MCF 10A (cell line): ENCODE measurements at regions not wholly inside any gene's neighbourhood (a gene's known extent, or its start where the extent isn't known, plus 50 kb on each side); places are given as distances from the start of the nearest gene placed in this dataset.

Experiments used
- BruUV-seq: library from RNA; stranded (reverse); fragments of 400-500 nt; replicated peaks from 2 replicates; lab custom pipeline; 2021; lab: Mats Ljungman, UMichigan
- CTCF ChIA-PET: fragments of 300-600 bp; sonication (Branson Sonifier 250); formaldehyde crosslinking; extraction: SDS; loops from one replicate; lab custom pipeline; 2021; ENCODE audit warnings: antibody characterized with exemption, inconsistent platforms; lab: Yijun Ruan, JAX
- POLR2A ChIA-PET: fragments of 300-600, 350-650 bp; sonication (Branson Sonifier 250); formaldehyde crosslinking; extraction: SDS; loops from one replicate; lab custom pipeline; 2020; ENCODE audit warnings: antibody characterized with exemption, inconsistent platforms; lab: Yijun Ruan, JAX
- DNase-seq: peaks from one replicate; pipeline ENCODE4 v3.0.0-alpha.2; 2018; ENCODE audit not compliant: unreplicated experiment
- H3K27ac Mint-ChIP-seq: one replicate; pipeline ENCODE4 v1.8.0; 2022; ENCODE audit warnings: mild to moderate bottlenecking, low read depth, mixed read lengths; ENCODE audit not compliant: unreplicated experiment
- H3K27me3 Mint-ChIP-seq: one replicate; pipeline ENCODE4 v1.8.0; 2022; ENCODE audit warnings: mixed read lengths; ENCODE audit not compliant: insufficient read depth, unreplicated experiment
- H3K36me3 Mint-ChIP-seq: one replicate; pipeline ENCODE4 v1.8.0; 2022; ENCODE audit warnings: mild to moderate bottlenecking, moderate library complexity, mixed read lengths; ENCODE audit not compliant: insufficient read depth, unreplicated experiment
- H3K4me1 Mint-ChIP-seq: one replicate; pipeline ENCODE4 v1.8.0; 2022; ENCODE audit warnings: mixed read lengths; ENCODE audit not compliant: insufficient read depth, unreplicated experiment
- H3K4me3 Mint-ChIP-seq: one replicate; pipeline ENCODE4 v1.8.0; 2022; ENCODE audit warnings: mild to moderate bottlenecking, moderate library complexity, mixed read lengths; ENCODE audit not compliant: unreplicated experiment
- H3K9me3 Mint-ChIP-seq: one replicate; pipeline ENCODE4 v1.8.0; 2022; ENCODE audit warnings: mixed read lengths; ENCODE audit not compliant: unreplicated experiment
- CTCF ChIP-seq: fragments of 200-600 bp; IDR thresholded peaks from one replicate; pipeline ENCODE4 v1.8.0; 2022; ENCODE audit warnings: antibody characterized with exemption, mild to moderate bottlenecking; ENCODE audit not compliant: unreplicated experiment
- intact Hi-C: fragments of 100-400 bp; cut with micrococcal nuclease; formaldehyde crosslinking; loops from 2 replicates; pipeline ENCODE4 v1.14.1; 2022

DNA sequence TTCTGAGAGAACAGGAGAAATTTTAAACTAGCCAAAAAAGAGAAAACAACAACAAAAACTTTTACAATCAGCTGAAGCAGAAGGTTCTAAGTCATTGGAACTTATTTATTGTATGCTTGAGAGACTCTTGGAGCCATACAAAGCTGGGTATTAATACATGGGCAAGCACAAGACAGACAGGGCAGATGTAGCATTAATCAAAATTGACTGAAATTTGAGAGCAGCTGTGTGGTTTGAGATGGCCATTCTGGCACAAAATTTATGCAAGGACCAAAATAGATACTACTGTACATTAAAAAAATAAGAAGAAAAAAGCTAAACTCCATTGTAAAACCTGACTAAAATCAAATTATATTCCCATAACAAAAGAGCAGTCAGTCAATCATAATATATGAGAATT, 892.5 kb downstream of the PLA2G4A start:
- H3K4me3 Mint-ChIP-seq = no peak overlapping the region
- intact Hi-C loops = no loop called here
- no peaks in the 10 kb centered on the region for H3K36me3 Mint-ChIP-seq
- CTCF ChIA-PET = interaction anchor here (2.0 kb wide), 1 partner anchor 16 kb away, joined by 5 read pairs; no protein-coding TSS in a partner anchor
- POLR2A ChIA-PET = interaction anchor here (0.6 to 0.7 kb wide), 2 partner anchors 105 to 1471 kb away, joined by 3 read pairs; no protein-coding TSS in a partner anchor
- H3K27ac Mint-ChIP-seq = no peak overlapping the region
- no peak for DNase-seq
- no peak for TF ChIP-seq CTCF
- H3K27me3 Mint-ChIP-seq = no peaks in the 10 kb centered on the region
- no peaks in the 10 kb centered on the region for H3K9me3 Mint-ChIP-seq
- BruUV-seq = no TSS peak
- no peaks in the 10 kb centered on the region for H3K4me1 Mint-ChIP-seq

GRCh38 chr1:187725216-187725615, 896.5 kb downstream of the PLA2G4A start:
- CTCF ChIA-PET = interaction anchor here (1.3 kb wide), 1 partner anchor 9 kb away, joined by 4 read pairs; no protein-coding TSS in a partner anchor
- Mint-ChIP-seq H3K36me3 (no peaks in the 10 kb centered on the region), H3K27me3 (no peaks in the 10 kb centered on the region), H3K4me3 (no peak overlapping the region), H3K27ac (no peak overlapping the region), H3K9me3 (no peaks in the 10 kb centered on the region), H3K4me1 (no peaks in the 10 kb centered on the region)
- intact Hi-C loops = no loop called here
- no TSS peak for BruUV-seq
- DNase-seq = no peak
- TF ChIP-seq CTCF = no peak
- POLR2A ChIA-PET = no interaction called here

- intact Hi-C loops = no loop called here
- no TSS peak for BruUV-seq
- POLR2A ChIA-PET = no interaction called here
- Mint-ChIP-seq H3K36me3 (no peaks in the 10 kb centered on the region), H3K4me3 (no peak overlapping the region), H3K9me3 (peaks cover 11% of the 10 kb centered on the region), H3K27ac (no peak overlapping the region), H3K27me3 (no peaks in the 10 kb centered on the region), H3K4me1 (no peaks in the 10 kb centered on the region)
- no peak for DNase-seq
- no peak for TF ChIP-seq CTCF
- CTCF ChIA-PET = no interaction called here
Measured at GRCh38 chr1:187733232-187733631, 904.5 kb downstream of the PLA2G4A start.

GRCh38 chr1:187734427-187734826, 905.7 kb downstream of the PLA2G4A start:
- H3K9me3 Mint-ChIP-seq = peaks cover 11% of the 10 kb centered on the region
- H3K4me1 Mint-ChIP-seq = no peaks in the 10 kb centered on the region
- CTCF ChIA-PET = interaction anchor here (1.5 kb wide), 1 partner anchor 36 kb away, joined by 3 read pairs; no protein-coding TSS in a partner anchor
- no peak overlapping the region for H3K4me3 Mint-ChIP-seq
- POLR2A ChIA-PET = no interaction called here
- no peak overlapping the region for H3K27ac Mint-ChIP-seq
- BruUV-seq = no TSS peak
- no peaks in the 10 kb centered on the region for H3K36me3 Mint-ChIP-seq
- intact Hi-C loops = no loop called here
- DNase-seq = no peak
- TF ChIP-seq CTCF = no peak
- no peaks in the 10 kb centered on the region for H3K27me3 Mint-ChIP-seq
